Smooth muscle cell (in vitro differentiated cells): ENCODE measurements at regions not wholly inside any gene's neighbourhood (a gene's known extent, or its start where the extent isn't known, plus 50 kb on each side); places are given as distances from the start of the nearest gene placed in this dataset.

Experiments
- DNase-seq: peaks from one replicate; lab custom pipeline; 2025; ENCODE audit not compliant: unreplicated experiment; lab: John Stamatoyannopoulos, UW
- H2AFZ ChIP-seq: fragments of 200-600 bp; sonication (generic); 2 replicates; pipeline ENCODE4 v1.6.0; 2016; ENCODE audit warnings: antibody characterized with exemption, low read depth, mild to moderate bottlenecking
- H3F3A ChIP-seq: fragments of 200-600 bp; sonication (generic); 2 replicates; pipeline ENCODE4 v1.6.0; 2017; ENCODE audit warnings: antibody characterized with exemption, low read depth
- H3K27ac ChIP-seq: fragments of 200-600 bp; sonication (generic); 2 replicates; pipeline ENCODE4 v1.5.1; 2016; ENCODE audit warnings: low read depth, mild to moderate bottlenecking
- H3K27me3 ChIP-seq: fragments of 200-600 bp; sonication (generic); 2 replicates; pipeline ENCODE4 v1.6.1; 2016; ENCODE audit warnings: low read depth, mild to moderate bottlenecking
- H3K36me3 ChIP-seq: fragments of 200-600 bp; sonication (generic); 2 replicates; pipeline ENCODE4 v1.5.1; 2016; ENCODE audit warnings: low read depth
- H3K4me1 ChIP-seq: fragments of 200-600 bp; sonication (generic); 2 replicates; pipeline ENCODE4 v1.5.1; 2016; ENCODE audit warnings: low read depth
- H3K4me2 ChIP-seq: fragments of 200-600 bp; sonication (generic); 2 replicates; pipeline ENCODE4 v1.6.0; 2016; ENCODE audit warnings: mild to moderate bottlenecking
- H3K4me3 ChIP-seq: fragments of 200-600 bp; sonication (generic); 2 replicates; pipeline ENCODE4 v1.5.1; 2016; ENCODE audit warnings: mild to moderate bottlenecking
- H3K79me2 ChIP-seq: fragments of 200-600 bp; sonication (generic); 2 replicates; pipeline ENCODE4 v1.6.0; 2016; ENCODE audit warnings: low read depth, mild to moderate bottlenecking
- H3K9ac ChIP-seq: fragments of 200-600 bp; sonication (generic); 2 replicates; pipeline ENCODE4 v1.6.0; 2016; ENCODE audit warnings: low read depth
- H3K9me3 ChIP-seq: fragments of 200-600 bp; sonication (generic); replicated peaks from 2 replicates; pipeline ENCODE4 v1.5.1; 2016; ENCODE audit warnings: low read depth
- H4K20me1 ChIP-seq: fragments of 200-600 bp; sonication (generic); 2 replicates; pipeline ENCODE4 v1.6.0; 2016; ENCODE audit warnings: low read depth
- CTCF ChIP-seq: fragments of 200-600 bp; sonication (generic); IDR thresholded peaks from 2 replicates; pipeline ENCODE4 v1.5.1; 2017; ENCODE audit warnings: borderline replicate concordance, mild to moderate bottlenecking, antibody characterized with exemption; ENCODE audit not compliant: insufficient read depth, poor library complexity, severe bottlenecking
- WGBS: methylation state at CpG from one replicate; pipeline ENCODE4 v1.1.7; 2016; ENCODE audit warnings: low lambda C conversion rate; 5-methylcytosine and 5-hydroxymethylcytosine counted together

- DNase-seq = no peak
- no peaks in the 10 kb centered on the region for H3K79me2 ChIP-seq
- TF ChIP-seq CTCF = no peak
Measured at GRCh38 chr2:144211065-144211464, 308.9 kb downstream of the ZEB2 start.

GRCh38 chr2:144210076-144210475 is 309.8 kb downstream of the ZEB2 start:
- Histone ChIP-seq H3F3A (no peaks in the 10 kb centered on the region), H3K9ac (no peak overlapping the region), H3K4me2 (no peak overlapping the region), H4K20me1 (no peaks in the 10 kb centered on the region), H2AFZ (no peak overlapping the region), H3K79me2 (no peaks in the 10 kb centered on the region), H3K36me3 (no peaks in the 10 kb centered on the region), H3K4me1 (no peaks in the 10 kb centered on the region), H3K4me3 (no peak overlapping the region), H3K27ac (no peak overlapping the region), H3K9me3 (no peaks in the 10 kb centered on the region), H3K27me3 (no peaks in the 10 kb centered on the region)
- no peak for TF ChIP-seq CTCF
- no peak for DNase-seq
- WGBS = 93% methylated on average over 2 of the region's 2 CpGs

More at GRCh38 chr2:144211065-144211464, 308.9 kb downstream of the ZEB2 start:
- Histone ChIP-seq H3K27me3 (no peaks in the 10 kb centered on the region), H3K4me3 (no peak overlapping the region), H3F3A (no peaks in the 10 kb centered on the region), H4K20me1 (no peaks in the 10 kb centered on the region), H3K9me3 (no peaks in the 10 kb centered on the region), H3K36me3 (no peaks in the 10 kb centered on the region), H2AFZ (no peak overlapping the region), H3K27ac (no peak overlapping the region), H3K4me1 (no peaks in the 10 kb centered on the region), H3K9ac (no peak overlapping the region), H3K4me2 (no peak overlapping the region)
- 95% methylated on average over 4 of the region's 4 CpGs for WGBS

- Histone ChIP-seq H2AFZ (no peak overlapping the region), H3F3A (no peaks in the 10 kb centered on the region), H3K9ac (no peak overlapping the region), H3K27me3 (no peaks in the 10 kb centered on the region), H3K79me2 (no peaks in the 10 kb centered on the region), H4K20me1 (no peaks in the 10 kb centered on the region), H3K27ac (no peak overlapping the region), H3K4me3 (no peak overlapping the region), H3K36me3 (no peaks in the 10 kb centered on the region), H3K4me2 (no peak overlapping the region), H3K4me1 (no peaks in the 10 kb centered on the region), H3K9me3 (no peaks in the 10 kb centered on the region)
- WGBS = 90% methylated on average over 2 of the region's 2 CpGs
- no peak for DNase-seq
- TF ChIP-seq CTCF = no peak
Measured at GRCh38 chr2:144208924-144209323, 311.0 kb downstream of the ZEB2 start.

GRCh38 chr2:144206019-144206418 is 313.9 kb downstream of the ZEB2 start:
- TF ChIP-seq CTCF = no peak
- no peak for DNase-seq
- no peak overlapping the region for H3K9ac ChIP-seq
- WGBS = 99% methylated on average over 2 of the region's 2 CpGs
- no peaks in the 10 kb centered on the region for H3K79me2 ChIP-seq
- H3K4me3 ChIP-seq = no peak overlapping the region
- no peaks in the 10 kb centered on the region for H4K20me1 ChIP-seq
- no peak overlapping the region for H2AFZ ChIP-seq
- no peaks in the 10 kb centered on the region for H3K36me3 ChIP-seq
- no peaks in the 10 kb centered on the region for H3K9me3 ChIP-seq
- no peak overlapping the region for H3K27ac ChIP-seq
- no peak overlapping the region for H3K4me2 ChIP-seq
- H3F3A ChIP-seq = no peaks in the 10 kb centered on the region
- H3K27me3 ChIP-seq = no peaks in the 10 kb centered on the region
- H3K4me1 ChIP-seq = no peaks in the 10 kb centered on the region
